ENCODE measurements at regions not wholly inside any gene's neighbourhood (a gene's known extent, or its start where the extent isn't known, plus 50 kb on each side); places are given as distances from the start of the nearest gene placed in this dataset.

DNA sequence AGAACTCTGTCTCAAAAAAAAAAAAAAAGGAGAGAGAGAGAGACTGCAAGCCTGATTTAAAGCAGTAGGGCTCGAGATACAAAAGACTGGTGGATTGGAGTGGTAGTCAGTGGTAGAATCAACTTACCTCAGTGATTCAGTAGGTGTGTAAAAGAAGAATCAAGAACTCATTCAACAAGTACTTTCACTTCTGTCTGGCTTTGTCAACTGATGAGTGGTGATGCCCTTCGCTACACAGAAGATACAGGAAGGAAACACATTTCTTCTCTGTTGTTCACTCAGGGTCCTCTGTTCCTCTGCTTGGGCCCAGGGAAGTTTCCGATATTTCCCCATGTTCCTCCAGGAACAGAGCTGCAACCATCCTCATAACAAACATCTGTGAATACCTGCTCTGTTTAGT is 68.6 kb upstream of the COG2 start:
- H4K20me1 ChIP-seq (ENCODE audit: insufficient read depth), result no peaks in the 10 kb centered on the region
- DNase-seq, result no peak
- POLR2A ChIA-PET, result no interaction called here
- no peaks in the 10 kb centered on the region for H3K9me2 ChIP-seq
- no peaks in the 10 kb centered on the region for H3F3A ChIP-seq (replicated peaks; ENCODE audit: insufficient read depth)
- TF ChIP-seq POLR2AphosphoS5 (IDR thresholded peaks at IDR 0.05; ENCODE audit: low read depth, low read length) (no peak), ZBTB33 (IDR thresholded peaks at IDR 0.05; ENCODE audit: borderline replicate concordance, low read depth) (no peak)
- H3K4me1 ChIP-seq (ENCODE audit: control insufficient read depth in 1 of 2, insufficient read depth in 2 of 2, low read depth in 1 of 2, low read length in 1 of 2), result no peaks in the 10 kb centered on the region
- no peak overlapping the region for H2AFZ ChIP-seq (ENCODE audit: low read depth)
- no peaks in the 10 kb centered on the region for H3K36me3 ChIP-seq (replicated peaks in 1 of 2; ENCODE audit: control insufficient read depth in 1 of 2, insufficient read depth in 2 of 2, low read length in 1 of 2)
- no peak overlapping the region for H3K9ac ChIP-seq
- H3K9me3 ChIP-seq, result no peaks in the 10 kb centered on the region
- H3K27me3 ChIP-seq (ENCODE audit: insufficient read depth), result no peaks in the 10 kb centered on the region
- CTCF ChIA-PET, result interaction anchor here (1.0 to 2.1 kb wide), 3 partner anchors 10 to 68 kb away, joined by 3 to 5 read pairs (median 5); partner anchors contain the start of gene COG2
- H3K4me3 ChIP-seq (ENCODE audit: low read depth in 2 of 2, low read length in 1 of 2), result no peak overlapping the region
- no peak overlapping the region for H3K4me2 ChIP-seq
- no peaks in the 10 kb centered on the region for H3K79me2 ChIP-seq (ENCODE audit: insufficient read depth)
- WGBS (ENCODE audit: low lambda C conversion rate), result 54% methylated on average over 3 of the region's 3 CpGs
- no peak overlapping the region for H3K27ac ChIP-seq (ENCODE audit: low read depth in 2 of 2, low read length in 1 of 2)

GRCh38 chr1:230572121-230573105 is 69.9 kb upstream of the COG2 start:
- H3K4me1 ChIP-seq (ENCODE audit: control insufficient read depth in 1 of 2, insufficient read depth in 2 of 2, low read depth in 1 of 2, low read length in 1 of 2), result no peaks in the 10 kb centered on the region
- ChIA-PET POLR2A (no interaction called here), CTCF (no interaction called here)
- no peaks in the 10 kb centered on the region for H3K27me3 ChIP-seq (ENCODE audit: insufficient read depth)
- H3K36me3 ChIP-seq (replicated peaks in 1 of 2; ENCODE audit: control insufficient read depth in 1 of 2, insufficient read depth in 2 of 2, low read length in 1 of 2), result no peaks in the 10 kb centered on the region
- no peaks in the 10 kb centered on the region for H3K9me2 ChIP-seq
- no peak overlapping the region for H3K4me3 ChIP-seq (ENCODE audit: low read depth in 2 of 2, low read length in 1 of 2)
- H3K27ac ChIP-seq (ENCODE audit: low read depth in 2 of 2, low read length in 1 of 2), result no peak overlapping the region
- no peak overlapping the region for H3K9ac ChIP-seq
- no peaks in the 10 kb centered on the region for H4K20me1 ChIP-seq (ENCODE audit: insufficient read depth)
- H3K79me2 ChIP-seq (ENCODE audit: insufficient read depth), result no peaks in the 10 kb centered on the region
- H3K4me2 ChIP-seq, result no peak overlapping the region
- 42% methylated on average over 7 of the region's 7 CpGs for WGBS (ENCODE audit: low lambda C conversion rate)
- H3F3A ChIP-seq (replicated peaks; ENCODE audit: insufficient read depth), result no peaks in the 10 kb centered on the region
- no peak for DNase-seq
- no peaks in the 10 kb centered on the region for H3K9me3 ChIP-seq
- TF ChIP-seq CHD2 (IDR thresholded peaks at IDR 0.05; ENCODE audit: low read length, partially characterized antibody) (no peak), SMC3 (IDR thresholded peaks at IDR 0.05; ENCODE audit: low read depth, low read length) (no peak), MEF2A (IDR thresholded peaks at IDR 0.05; ENCODE audit: borderline replicate concordance, low read depth) (no peak), TEAD4 (IDR thresholded peaks at IDR 0.05; ENCODE audit: borderline replicate concordance, insufficient read depth) (no peak), NRF1 (IDR thresholded peaks at IDR 0.05; ENCODE audit: low read depth, low read length) (no peak), RXRA (IDR thresholded peaks at IDR 0.05; ENCODE audit: borderline replicate concordance, low read depth) (no peak), FOSL2 (IDR thresholded peaks at IDR 0.05; ENCODE audit: borderline replicate concordance, low read depth) (no peak), TAF1 (IDR thresholded peaks at IDR 0.05; ENCODE audit: borderline replicate concordance, low read depth, low read length) (no peak), FOXJ3 (CRISPR knock-in tag; IDR thresholded peaks at IDR 0.05) (no peak), EZH2phosphoT487 (IDR thresholded peaks at IDR 0.05; ENCODE audit: borderline replicate concordance, low read depth) (no peak), FOXM1 (IDR thresholded peaks at IDR 0.05; ENCODE audit: low read depth) (no peak), GABPA (IDR thresholded peaks at IDR 0.05; ENCODE audit: low read depth) (no peak), EP300 (IDR thresholded peaks at IDR 0.05; ENCODE audit: borderline replicate concordance in 1 of 2, low read depth in 1 of 2, low read length in 1 of 2) (no peak), ZBTB33 (IDR thresholded peaks at IDR 0.05; ENCODE audit: borderline replicate concordance, low read depth) (no peak), POLR2AphosphoS5 (IDR thresholded peaks at IDR 0.05; ENCODE audit: low read depth, low read length) (no peak)
- TF ChIP-seq, protein P1, sequence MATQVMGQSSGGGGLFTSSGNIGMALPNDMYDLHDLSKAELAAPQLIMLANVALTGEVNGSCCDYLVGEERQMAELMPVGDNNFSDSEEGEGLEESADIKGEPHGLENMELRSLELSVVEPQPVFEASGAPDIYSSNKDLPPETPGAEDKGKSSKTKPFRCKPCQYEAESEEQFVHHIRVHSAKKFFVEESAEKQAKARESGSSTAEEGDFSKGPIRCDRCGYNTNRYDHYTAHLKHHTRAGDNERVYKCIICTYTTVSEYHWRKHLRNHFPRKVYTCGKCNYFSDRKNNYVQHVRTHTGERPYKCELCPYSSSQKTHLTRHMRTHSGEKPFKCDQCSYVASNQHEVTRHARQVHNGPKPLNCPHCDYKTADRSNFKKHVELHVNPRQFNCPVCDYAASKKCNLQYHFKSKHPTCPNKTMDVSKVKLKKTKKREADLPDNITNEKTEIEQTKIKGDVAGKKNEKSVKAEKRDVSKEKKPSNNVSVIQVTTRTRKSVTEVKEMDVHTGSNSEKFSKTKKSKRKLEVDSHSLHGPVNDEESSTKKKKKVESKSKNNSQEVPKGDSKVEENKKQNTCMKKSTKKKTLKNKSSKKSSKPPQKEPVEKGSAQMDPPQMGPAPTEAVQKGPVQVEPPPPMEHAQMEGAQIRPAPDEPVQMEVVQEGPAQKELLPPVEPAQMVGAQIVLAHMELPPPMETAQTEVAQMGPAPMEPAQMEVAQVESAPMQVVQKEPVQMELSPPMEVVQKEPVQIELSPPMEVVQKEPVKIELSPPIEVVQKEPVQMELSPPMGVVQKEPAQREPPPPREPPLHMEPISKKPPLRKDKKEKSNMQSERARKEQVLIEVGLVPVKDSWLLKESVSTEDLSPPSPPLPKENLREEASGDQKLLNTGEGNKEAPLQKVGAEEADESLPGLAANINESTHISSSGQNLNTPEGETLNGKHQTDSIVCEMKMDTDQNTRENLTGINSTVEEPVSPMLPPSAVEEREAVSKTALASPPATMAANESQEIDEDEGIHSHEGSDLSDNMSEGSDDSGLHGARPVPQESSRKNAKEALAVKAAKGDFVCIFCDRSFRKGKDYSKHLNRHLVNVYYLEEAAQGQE (IDR thresholded peaks at IDR 0.05; ENCODE audit: low read depth, low read length), result no peak
- no peak overlapping the region for H2AFZ ChIP-seq (ENCODE audit: low read depth)
